ENCODE measurements at regions not wholly inside any gene's neighbourhood (a gene's known extent, or its start where the extent isn't known, plus 50 kb on each side); places are given as distances from the start of the nearest gene placed in this dataset.
"Not testable (repeated sequence)": the region's sequence is repeated elsewhere in the genome, so short reads cannot be mapped to it uniquely, and the experiment has no call there.

GRCh38 chr5:152527358-152528052, 122.4 kb upstream of the NMUR2 start:
- no peak for DNase-seq (ENCODE audit: low spot score)

GRCh38 chr5:152529440-152529839, 124.4 kb upstream of the NMUR2 start:
- no peak for DNase-seq (ENCODE audit: low spot score)

- peak; percentile 6 for DNase-seq (ENCODE audit: low spot score)
Observed at GRCh38 chr5:152532714-152533113, 127.6 kb upstream of the NMUR2 start.

- DNase-seq (ENCODE audit: low spot score), result no peak
Observed at GRCh38 chr5:152534641-152535040, 129.6 kb upstream of the NMUR2 start.

GRCh38 chr5:152542741-152543140, 137.7 kb upstream of the NMUR2 start:
- no peak for DNase-seq (ENCODE audit: low spot score)

GRCh38 chr5:152546493-152546892, 141.4 kb upstream of the NMUR2 start:
- no peak for DNase-seq (ENCODE audit: low spot score)

GRCh38 chr5:152547202-152547601, 142.1 kb upstream of the NMUR2 start:
- DNase-seq (ENCODE audit: low spot score), result no peak

GRCh38 chr5:152549709-152550108, 144.6 kb upstream of the NMUR2 start:
- DNase-seq (ENCODE audit: low spot score), result no peak

GRCh38 chr5:152551061-152551460, 146.0 kb upstream of the NMUR2 start:
- no peak for DNase-seq (ENCODE audit: low spot score)

- no peak for DNase-seq (ENCODE audit: low spot score)
Observed at GRCh38 chr5:152556784-152557183, 151.7 kb upstream of the NMUR2 start.

- DNase-seq (ENCODE audit: low spot score), result peak; percentile 16
Observed at GRCh38 chr5:152560512-152561137, 155.5 kb upstream of the NMUR2 start.

GRCh38 chr5:152568016-152568415, 162.9 kb upstream of the NMUR2 start:
- no peak for DNase-seq (ENCODE audit: low spot score)

- no peak for DNase-seq (ENCODE audit: low spot score)
Observed at GRCh38 chr5:152572812-152573211, 167.7 kb upstream of the NMUR2 start.

GRCh38 chr5:152584103-152584502, 179.0 kb upstream of the NMUR2 start:
- no peak for DNase-seq (ENCODE audit: low spot score)

- DNase-seq (ENCODE audit: low spot score), result no peak
Observed at GRCh38 chr5:152592416-152592815, 187.3 kb upstream of the NMUR2 start.

- no peak for DNase-seq (ENCODE audit: low spot score)
Observed at GRCh38 chr5:152593388-152593787, 188.3 kb upstream of the NMUR2 start.

- no peak for DNase-seq (ENCODE audit: low spot score)
Observed at GRCh38 chr5:152595405-152595804, 190.3 kb upstream of the NMUR2 start.

- DNase-seq (ENCODE audit: low spot score), result no peak
Observed at GRCh38 chr5:152599096-152599495, 194.0 kb upstream of the NMUR2 start.

GRCh38 chr5:152601806-152602732, 197.0 kb upstream of the NMUR2 start:
- DNase-seq (ENCODE audit: low spot score), result no peak

- DNase-seq (ENCODE audit: low spot score), result not testable (repeated sequence)
Observed at GRCh38 chr5:152606050-152606449, 201.0 kb upstream of the NMUR2 start.

- no peak for DNase-seq (ENCODE audit: low spot score)
Observed at GRCh38 chr5:152606776-152607364, 201.8 kb upstream of the NMUR2 start.

- DNase-seq (ENCODE audit: low spot score), result no peak
Observed at GRCh38 chr5:152607401-152608160, 202.5 kb upstream of the NMUR2 start.
